NOMO-1 (cell line): ENCODE measurements at regions not wholly inside any gene's neighbourhood (a gene's known extent, or its start where the extent isn't known, plus 50 kb on each side); places are given as distances from the start of the nearest gene placed in this dataset.
"Not testable (repeated sequence)": the region's sequence is repeated elsewhere in the genome, so short reads cannot be mapped to it uniquely, and the experiment has no call there.

Experiments used
- DNase-seq, 2 experiments: peaks; one replicate each; lab custom pipeline; 2025; ENCODE audit not compliant: unreplicated experiment in 2 of 2; lab: John Stamatoyannopoulos, UW

DNA sequence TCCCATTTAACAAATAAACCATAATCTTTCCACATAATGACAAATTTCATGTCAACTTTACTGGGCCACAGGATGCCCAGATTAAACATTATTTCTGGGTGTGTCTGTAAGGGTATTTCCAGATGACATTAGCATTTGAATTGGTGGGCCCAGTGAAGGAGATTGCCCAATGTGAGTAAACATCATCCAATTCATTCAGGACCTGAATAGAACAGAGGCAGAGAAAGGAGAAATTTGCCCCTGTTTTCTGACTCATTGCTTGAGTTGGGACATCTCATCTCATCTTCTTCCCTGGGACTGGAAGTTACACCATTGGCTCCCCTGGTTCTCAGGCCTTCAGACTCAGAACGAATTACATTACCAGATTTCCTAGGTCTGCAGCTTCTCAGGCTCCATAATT lies 142.9 kb downstream of the TPBG start:
- DNase-seq, result no peak

DNA sequence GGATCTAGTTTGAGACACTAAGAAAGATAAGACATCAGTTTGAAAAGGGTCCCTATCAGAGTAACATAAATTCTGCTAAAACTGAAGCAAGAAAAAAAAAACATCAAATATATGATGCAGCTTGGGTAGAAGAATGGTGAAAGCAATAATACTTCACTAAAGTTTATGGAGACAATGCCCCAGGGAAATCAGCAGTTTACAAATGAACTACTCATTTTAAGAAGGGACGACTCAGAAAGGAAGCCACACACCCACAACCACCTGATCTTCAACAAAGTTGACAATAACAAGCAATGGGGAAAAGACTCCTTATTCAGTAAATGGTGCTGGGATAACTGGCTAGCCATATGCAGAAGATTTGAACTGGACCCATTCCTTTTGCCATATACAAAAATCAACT lies 143.5 kb downstream of the TPBG start:
- no peak for DNase-seq

DNA sequence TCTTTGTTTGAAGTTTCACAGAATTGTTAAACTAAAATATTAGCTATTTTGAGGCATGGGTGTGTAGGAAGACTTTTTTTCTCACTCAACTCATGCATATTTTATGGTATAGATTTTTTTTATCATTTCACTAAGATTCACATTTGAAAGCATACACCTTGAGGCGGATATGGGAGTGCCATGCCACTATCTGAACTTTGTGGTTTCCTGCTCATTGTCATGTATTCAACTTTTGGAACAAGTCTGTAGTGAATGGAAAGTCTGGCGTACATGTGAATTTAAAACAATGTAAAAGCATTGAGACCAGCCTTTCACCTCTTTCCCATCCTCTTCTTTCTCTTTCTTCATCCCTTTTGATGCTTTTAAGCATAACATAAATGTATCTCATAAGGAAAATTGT lies 147.9 kb downstream of the TPBG start:
- DNase-seq, result no peak

DNA sequence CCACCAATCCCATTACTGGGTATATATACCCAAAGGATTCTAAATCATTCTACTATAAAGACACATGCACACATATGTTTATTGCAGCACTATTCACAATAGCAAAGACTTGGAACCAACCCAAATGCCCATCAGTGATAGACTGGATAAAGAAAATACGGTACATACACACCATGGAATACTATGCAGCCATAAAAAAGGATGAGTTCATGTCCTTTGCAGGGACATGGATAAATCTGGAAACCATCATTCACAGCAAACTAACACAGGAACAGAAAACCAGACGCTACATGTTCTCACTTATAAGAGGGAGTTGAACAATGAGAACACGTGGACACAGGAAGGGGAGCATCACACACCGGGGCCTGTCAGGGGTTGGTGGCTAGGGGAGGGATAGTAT lies 154.3 kb downstream of the TPBG start:
- DNase-seq, result not testable (repeated sequence)

DNA sequence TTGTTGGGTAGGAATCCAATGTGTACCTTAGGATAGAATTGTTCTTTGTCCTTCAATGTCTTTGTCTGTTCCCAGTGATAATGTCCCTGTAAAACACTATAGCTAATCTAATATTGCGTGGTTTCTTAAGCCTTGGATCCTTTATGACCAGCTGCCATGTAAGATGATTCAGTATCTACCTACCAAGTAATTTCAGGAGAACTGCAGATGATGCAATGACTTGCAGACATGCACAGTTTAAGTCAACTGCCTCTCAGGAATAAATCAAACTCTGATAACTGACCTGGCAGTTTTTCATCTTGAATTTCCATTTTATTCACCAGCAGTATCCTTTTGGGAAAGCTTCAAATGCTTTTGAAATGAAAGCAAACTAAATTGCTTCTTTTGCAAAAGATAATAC lies 157.8 kb downstream of the TPBG start:
- no peak for DNase-seq

DNA sequence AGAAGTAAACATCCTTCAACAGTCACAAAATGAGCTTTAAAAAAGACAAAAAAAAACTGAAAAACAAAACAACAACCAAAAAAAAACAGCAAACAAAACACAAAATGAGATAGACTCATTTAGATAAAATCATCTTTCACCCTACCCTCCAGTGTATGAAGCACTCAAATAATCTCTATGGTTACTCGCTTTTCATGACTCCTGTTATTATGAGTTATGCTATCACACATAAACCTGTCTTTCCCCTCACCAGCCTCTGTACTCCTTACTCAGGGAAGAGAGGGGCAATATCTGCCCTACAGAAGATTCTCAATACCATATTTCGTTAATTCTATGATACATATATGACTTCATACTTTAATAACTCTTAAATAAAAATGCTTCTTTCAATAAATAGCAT lies 158.2 kb downstream of the TPBG start:
- no peak for DNase-seq

DNA sequence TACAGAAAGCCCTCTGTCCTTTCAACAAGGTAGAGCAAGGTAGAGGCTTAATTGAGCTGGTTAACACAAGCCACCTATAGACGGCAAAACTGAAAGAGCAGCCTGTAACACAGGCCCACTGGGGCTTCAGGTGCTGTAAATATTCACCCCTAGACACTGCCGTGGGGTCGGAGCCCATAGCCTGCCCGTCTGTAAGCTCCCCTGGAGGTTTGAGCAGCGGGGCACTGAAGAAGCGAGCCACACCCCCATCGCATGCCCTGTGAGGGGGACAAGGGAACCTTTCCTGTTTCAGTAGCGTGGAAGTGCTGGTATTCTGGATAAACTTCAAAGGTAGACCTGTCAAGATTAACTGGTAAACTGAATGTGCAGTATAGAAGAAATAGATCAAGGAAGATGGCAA lies 160.4 kb downstream of the TPBG start:
- no peak for DNase-seq

DNA sequence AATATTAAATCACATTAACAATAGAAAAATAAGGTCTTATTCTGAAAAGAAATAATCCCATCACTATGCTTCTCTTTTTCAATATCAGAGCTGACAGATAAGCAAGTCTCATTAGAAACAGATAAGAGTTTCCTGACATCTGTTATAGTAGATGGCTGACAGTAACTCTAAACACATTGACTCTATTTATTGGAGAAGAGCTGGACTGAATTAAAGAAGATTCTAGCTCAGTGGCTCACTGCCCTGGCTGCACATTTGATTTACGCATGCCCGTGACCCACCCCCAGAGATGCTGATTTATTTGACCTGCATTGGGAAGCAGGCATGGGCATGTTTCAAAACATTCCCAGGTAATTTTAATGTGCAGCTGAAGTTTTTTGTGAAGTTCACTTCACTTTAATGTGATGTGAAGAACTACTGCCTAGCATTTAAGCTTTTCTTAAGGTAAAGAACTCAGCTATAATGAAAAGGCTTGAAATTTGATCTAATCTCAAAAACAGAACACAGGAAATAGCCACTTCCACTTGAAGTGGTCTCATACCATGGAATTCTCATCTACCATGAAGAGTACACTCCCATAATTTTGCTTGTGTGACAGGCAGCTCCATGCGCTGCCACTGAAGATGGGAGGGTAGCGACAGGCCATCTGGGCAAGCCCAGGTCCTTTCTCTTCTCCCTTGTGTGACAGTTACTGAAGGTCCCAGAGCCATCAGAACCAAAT lies 162.3 kb downstream of the TPBG start:
- no peak for DNase-seq

DNA sequence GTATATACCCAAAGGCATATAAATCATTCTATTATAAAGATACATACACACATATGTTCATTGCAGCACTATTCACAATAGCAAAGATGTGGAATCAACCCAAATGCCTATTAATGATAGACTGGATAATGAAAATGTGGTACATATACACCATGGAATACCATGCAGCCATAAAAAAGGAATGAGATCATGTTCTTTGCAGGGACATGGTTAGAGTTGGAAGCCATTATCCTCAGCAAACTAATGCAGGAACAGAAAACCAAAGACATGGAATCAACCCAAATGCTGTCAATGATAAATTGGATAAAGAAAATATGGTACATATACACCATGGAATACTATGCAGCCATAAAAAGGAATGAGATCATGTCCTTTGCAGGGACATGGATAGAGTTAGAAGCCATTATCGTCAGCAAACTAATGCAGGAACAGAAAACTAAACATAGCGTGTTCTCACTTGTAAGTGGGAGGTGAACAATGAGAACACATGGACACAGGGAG lies 166.4 kb downstream of the TPBG start:
- DNase-seq, result not testable (repeated sequence)

DNA sequence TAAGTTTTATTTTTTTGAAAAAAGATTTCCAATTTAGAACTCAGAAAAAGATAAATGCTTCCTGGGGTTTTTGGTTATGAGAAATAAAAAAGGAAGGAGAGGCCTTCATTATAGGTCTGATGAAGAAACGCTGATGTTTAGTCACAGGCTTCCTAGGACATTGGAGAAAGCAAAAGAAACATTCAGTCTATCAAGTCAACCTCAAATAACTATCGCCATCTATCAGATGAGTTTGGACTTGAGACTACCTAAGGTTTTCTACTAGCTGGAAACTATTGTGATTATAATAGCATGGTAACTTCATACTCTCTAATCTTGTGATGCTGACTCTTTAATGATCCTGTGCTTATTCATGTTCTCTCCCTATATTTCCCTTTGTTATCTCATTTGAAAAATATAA lies 171.3 kb downstream of the TPBG start:
- DNase-seq, result no peak

DNA sequence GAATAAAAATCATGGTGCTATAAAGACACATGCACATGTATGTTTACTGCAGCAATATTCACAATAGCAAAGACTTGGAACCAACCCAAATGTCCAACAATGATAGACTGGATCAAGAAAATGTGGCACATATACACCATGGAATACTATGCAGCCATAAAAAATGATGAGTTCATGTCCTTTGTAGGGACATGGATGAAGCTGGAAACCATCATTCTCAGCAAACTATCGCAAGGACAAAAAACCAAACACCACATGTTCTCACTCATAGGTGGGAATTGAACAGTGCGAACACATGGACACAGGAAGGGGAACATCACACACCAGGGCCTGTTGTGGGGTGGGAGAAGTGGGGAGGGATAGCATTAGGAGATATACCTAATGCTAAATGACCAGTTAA lies 185.9 kb downstream of the TPBG start:
- not testable (repeated sequence) for DNase-seq

DNA sequence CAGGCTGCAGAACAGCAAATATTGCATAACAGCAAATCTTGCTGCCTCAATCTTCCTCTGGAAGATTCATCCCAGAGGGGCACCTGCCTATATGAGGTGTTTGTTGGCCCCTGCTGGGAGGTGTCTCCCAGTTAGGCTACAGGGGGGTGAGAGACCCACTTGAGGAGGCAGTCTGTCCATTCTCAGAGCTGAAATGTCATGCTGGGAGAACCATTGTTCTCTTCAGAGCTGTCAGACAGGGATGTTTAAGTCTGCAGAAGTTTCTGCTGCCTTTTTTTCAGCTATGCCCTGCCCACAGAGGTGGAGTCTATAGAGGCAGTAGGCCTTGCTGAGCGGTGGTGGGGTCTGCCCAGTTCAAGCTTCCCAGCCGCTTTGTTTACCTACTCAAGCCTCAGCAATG lies 187.7 kb downstream of the TPBG start:
- not testable (repeated sequence) for DNase-seq

DNA sequence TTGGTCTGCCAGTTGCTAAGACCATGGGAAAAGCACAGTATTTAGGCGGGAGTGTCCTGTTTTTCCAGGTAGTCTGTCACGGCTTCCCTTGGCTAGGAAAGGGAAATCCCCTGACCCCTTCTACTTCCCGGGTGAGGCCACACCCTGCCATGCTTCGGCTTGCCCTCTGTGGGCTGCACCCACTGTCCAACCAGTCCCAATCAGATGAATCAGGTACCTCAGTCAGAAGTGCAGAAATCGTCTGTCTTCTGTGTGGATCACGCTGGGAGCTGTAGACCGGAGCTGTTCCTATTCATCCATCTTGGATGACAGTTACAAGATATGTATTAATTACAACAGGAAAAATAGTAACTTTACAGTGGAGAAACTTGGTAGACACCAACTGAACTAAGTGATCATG lies 188.2 kb downstream of the TPBG start:
- no peak for DNase-seq

DNA sequence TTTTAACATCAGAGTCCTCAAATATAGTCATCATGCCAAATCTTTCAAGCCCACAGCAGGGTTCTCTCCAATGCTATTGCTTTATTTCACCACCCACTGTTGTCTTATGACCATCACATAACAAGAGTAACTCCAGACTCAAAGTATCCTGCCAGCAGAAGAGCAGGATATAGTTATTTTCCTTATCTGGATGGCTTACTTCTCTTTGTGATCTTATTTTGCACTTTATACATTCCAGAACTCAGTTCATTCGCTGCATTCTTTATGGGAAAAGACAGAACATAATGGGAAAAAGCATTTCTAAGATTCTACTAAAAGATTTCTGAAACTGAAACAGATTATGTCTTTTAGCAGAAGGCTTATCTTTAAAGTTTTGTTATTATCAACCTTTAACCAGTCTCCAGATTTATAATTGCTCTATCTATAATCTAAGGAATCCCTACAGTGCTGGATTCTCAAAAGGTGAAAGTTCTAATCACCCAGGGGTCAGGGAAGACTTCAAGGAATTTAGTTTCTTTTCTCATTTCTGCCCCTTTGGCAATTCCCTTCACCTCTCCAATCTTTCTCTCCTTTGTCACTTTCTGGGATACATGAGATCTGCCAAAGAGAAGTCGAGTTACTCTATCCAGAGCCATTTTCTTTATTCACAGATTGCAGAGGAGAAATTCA lies 190.4 kb downstream of the TPBG start:
- no peak for DNase-seq

DNA sequence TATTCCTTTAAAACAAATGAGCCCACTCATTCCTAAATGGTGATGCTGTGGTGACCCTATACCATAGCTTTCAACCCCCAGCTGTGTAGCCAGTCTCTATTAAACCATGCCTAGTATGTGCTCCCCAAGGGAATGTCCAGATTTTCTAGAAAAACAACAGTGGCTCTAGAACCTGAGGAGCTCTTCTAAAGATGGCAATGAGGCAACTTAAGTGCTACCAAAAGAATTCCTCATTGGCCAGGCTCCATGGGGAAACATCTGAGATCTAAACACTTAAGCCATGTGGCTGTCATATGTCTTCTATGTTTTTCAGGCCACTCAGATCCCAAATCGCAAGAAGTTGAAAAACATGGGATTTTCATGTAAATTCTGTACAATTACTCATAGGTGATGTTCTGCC lies 191.0 kb downstream of the TPBG start:
- DNase-seq, result no peak

DNA sequence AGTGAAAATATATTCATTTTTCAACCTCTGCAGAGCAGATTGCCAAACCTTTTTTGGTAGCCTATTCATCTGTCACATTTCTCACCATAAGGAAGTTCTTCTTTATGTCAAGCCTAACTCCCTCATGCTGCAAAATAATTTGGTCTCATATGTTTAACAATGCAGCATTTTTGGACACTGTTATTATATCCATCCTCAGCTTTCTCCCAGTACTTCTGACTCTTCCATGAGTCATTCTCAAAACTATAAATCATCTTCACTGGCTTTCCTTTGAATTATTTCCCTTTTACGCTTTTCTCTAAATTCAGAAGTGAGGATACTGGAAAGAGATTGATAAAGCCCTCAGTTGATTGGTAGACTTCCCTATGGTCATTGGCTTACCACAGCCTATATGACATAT lies 192.2 kb downstream of the TPBG start:
- no peak for DNase-seq

DNA sequence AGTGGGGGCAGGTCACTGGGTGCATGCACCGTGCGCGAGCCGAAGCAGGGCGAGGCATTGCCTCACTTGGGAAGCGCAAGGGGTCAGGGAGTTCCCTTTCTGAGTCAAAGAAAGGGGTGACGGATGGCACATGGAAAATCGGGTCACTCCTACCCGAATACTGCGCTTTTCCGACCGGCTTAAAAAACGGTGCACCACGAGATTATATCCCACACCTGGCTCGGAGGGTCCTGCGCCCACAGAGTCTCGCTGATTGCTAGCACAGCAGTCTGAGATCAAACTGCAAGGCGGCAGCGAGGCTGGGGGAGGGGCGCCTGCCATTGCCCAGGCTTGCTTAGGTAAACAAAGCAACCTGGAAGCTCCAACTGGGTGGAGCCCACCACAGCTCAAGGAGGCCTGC lies 194.9 kb downstream of the TPBG start:
- DNase-seq, result not testable (repeated sequence)

DNA sequence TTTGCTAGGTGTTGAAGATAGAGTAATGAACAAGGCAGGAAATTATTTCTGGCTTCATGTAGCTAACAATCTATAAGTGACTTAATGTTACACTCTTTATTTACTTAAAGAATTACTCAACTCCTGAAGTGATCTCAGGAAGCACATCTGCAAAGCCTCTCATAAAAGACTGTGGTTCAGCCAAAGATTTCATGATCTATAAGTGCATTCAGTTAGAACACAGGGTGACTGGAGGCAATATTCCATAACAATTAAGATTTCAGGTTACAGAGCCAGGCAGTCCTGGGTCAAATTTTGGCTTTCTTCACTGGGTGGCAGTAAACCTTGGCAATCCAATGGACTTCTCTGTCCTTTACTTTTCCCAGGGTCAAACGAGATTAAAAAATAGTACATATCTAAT lies 204.0 kb downstream of the TPBG start:
- no peak for DNase-seq

DNA sequence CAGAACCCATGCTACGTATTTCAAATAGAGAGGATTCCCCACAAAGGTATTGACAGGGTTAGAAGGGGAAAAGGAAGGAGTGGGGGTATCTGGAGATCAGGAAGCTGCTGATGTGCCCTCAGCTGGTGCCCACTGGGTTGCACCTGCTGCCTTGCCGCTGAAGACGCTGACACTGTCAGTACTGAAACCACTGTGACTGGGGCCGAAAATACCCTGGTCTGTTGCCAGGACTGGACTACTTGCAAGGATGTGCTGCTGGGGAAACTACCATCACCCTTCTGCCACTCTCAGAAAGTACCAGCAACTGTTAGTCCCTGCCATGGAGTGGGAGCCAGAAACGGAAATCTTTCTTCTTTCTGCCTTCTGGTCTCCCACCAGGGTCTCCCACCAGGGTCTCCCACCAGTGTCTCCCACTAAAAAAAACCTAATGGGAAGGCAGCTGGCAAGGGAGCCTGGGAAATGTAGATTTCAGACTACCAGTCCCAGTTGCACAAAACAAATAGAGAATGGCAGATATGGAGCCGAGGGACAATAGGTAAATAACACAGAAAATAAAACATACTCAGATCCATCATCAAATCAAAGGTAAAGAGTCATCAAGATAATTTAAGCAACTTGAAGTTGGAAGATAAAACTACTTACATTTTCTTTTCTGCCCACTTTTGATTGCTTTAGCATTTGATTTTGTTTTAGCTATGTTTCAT lies 204.8 kb downstream of the TPBG start:
- DNase-seq, result no peak

DNA sequence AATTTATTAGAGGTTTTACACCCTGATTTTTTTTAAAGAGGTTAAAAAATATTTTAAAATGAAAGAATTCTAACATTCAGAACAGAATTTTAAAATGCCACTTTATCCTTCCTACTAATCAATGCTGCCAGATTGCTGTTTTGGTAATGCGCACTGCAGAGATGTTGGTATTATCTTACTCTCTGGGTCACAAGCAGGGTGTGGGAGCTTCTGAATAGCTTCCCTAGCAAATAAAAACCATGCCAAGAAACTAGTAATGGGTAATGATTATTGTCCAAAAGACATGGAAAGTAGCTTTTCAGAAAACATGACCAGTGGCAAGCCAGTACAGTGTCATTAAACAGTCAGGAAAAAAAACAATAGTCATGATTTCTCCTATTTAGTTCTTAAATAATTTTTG lies 205.4 kb downstream of the TPBG start:
- no peak for DNase-seq

DNA sequence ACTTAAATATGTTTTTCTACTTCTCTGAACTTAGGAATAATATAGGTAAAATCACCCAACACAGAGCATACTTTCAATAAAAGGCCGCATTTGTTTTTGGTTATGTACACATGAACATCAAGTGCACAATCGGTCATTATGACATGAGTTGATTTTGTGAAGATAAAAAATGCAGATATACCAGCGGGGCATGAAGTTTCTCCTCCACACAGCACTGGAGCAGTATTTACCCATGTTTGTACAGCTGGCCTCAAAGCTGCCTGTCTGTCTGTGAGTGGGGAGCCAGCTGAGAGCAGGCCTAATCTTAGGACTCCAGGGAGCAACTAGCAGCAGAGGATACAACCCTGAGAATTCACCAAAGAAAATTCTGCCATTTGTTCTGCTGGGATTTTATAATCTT lies 206.5 kb downstream of the TPBG start:
- DNase-seq, result no peak

DNA sequence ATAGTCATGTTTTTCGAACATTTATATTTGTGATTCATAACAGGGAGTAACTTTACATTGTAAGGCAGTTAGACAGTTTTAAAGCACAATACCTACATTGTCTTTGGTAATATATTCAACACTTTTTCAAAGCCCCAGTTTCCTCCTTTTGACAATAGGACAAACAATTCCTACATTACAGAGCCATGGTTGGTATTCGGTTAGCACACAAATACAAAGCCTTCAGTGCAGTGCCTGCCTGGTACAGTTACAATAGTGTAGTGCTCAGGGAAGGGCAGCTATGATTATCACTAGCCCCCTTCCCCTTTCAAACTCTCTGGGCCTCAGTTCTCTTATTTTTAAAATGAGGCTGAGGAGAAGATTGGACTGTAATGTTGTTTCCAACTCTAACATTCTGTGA lies 207.8 kb downstream of the TPBG start:
- DNase-seq, result no peak
